ENCODE measurements at regions not wholly inside any gene's neighbourhood (a gene's known extent, or its start where the extent isn't known, plus 50 kb on each side); places are given as distances from the start of the nearest gene placed in this dataset.

DNA sequence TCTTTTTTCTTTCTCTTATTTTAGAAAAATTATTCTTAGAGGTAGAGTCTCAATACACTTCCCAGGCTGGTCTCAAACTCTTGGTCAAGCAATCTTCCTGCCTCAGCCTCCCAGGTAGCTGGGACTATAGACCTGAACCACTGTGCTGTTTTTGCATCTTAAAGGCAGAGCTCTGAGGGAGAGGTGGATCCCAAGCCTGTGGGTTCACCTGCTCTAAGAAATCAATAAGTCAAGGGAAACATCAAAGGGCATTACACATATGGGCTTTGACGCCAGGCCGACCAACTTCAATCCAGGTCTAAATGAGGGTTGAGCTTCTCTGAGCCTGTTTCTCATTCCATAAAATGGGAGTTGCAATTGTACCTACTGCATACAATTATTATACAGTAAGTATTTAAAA, 223.9 kb downstream of the LY86 start:
- no peak for TF ChIP-seq TEAD4 (IDR thresholded peaks at IDR 0.05)
- no peak for TF ChIP-seq EP300 (IDR thresholded peaks at IDR 0.05; ENCODE audit: borderline replicate concordance)
- TF ChIP-seq NFIC (IDR thresholded peaks at IDR 0.05) = no peak
- TF ChIP-seq, protein P1, sequence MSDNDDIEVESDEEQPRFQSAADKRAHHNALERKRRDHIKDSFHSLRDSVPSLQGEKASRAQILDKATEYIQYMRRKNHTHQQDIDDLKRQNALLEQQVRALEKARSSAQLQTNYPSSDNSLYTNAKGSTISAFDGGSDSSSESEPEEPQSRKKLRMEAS (IDR thresholded peaks at IDR 0.05) = no peak
- no peak for TF ChIP-seq YY1 (IDR thresholded peaks at IDR 0.05; ENCODE audit: low read depth)
- TF ChIP-seq TCF12 (IDR thresholded peaks at IDR 0.05; ENCODE audit: low read depth) = no peak
- TF ChIP-seq CEBPB (IDR thresholded peaks at IDR 0.05) = no peak
- TF ChIP-seq FOXM1 (IDR thresholded peaks at IDR 0.05; ENCODE audit: borderline replicate concordance, low read depth) = no peak
- no peak for TF ChIP-seq ZBTB7A (IDR thresholded peaks at IDR 0.05; ENCODE audit: low read depth)
- no peak for TF ChIP-seq REST (IDR thresholded peaks at IDR 0.05; ENCODE audit: low read depth)
- TF ChIP-seq EGR1 (IDR thresholded peaks at IDR 0.05) = no peak
- TF ChIP-seq CREB1 (IDR thresholded peaks at IDR 0.05; ENCODE audit: low read depth) = no peak
- no peak for TF ChIP-seq USF1 (IDR thresholded peaks at IDR 0.05)
- no peak for TF ChIP-seq RAD21 (IDR thresholded peaks at IDR 0.05; ENCODE audit: low read depth)
- no peak for TF ChIP-seq TAF1 (IDR thresholded peaks at IDR 0.05; ENCODE audit: low read depth)

DNA sequence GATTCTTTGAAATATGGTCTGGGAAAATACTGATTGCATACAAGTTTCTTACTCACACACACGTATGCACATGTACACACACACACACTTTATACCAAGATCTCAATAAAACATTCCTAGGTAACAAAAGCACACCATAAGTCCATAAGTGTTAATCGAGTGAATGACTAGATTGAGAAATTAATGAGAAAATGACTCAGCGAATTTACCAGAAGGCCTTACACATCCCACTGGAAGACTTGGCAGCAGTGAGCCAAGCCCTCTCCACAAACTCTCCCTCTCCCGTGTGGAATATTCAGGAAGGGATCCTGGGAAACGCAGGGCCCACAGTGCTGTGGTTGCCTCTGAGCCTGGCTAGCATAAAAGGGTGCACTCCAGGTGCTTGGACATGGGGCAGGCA, 227.2 kb downstream of the LY86 start:
- no peak for TF ChIP-seq REST (IDR thresholded peaks at IDR 0.05; ENCODE audit: low read depth)
- no peak for TF ChIP-seq EGR1 (IDR thresholded peaks at IDR 0.05)
- TF ChIP-seq ZBTB7A (IDR thresholded peaks at IDR 0.05; ENCODE audit: low read depth) = no peak
- TF ChIP-seq NFIC (IDR thresholded peaks at IDR 0.05) = no peak
- TF ChIP-seq CEBPB (IDR thresholded peaks at IDR 0.05) = no peak
- TF ChIP-seq TCF12 (IDR thresholded peaks at IDR 0.05; ENCODE audit: low read depth) = no peak
- no peak for TF ChIP-seq EP300 (IDR thresholded peaks at IDR 0.05; ENCODE audit: borderline replicate concordance)
- TF ChIP-seq YY1 (IDR thresholded peaks at IDR 0.05; ENCODE audit: low read depth) = no peak
- no peak for TF ChIP-seq TEAD4 (IDR thresholded peaks at IDR 0.05)
- no peak for TF ChIP-seq RAD21 (IDR thresholded peaks at IDR 0.05; ENCODE audit: low read depth)
- TF ChIP-seq USF1 (IDR thresholded peaks at IDR 0.05) = no peak

GRCh38 chr6:6816716-6817115, 228.2 kb downstream of the LY86 start:
- no peak for TF ChIP-seq YY1 (IDR thresholded peaks at IDR 0.05; ENCODE audit: low read depth)
- TF ChIP-seq ZBTB7A (IDR thresholded peaks at IDR 0.05; ENCODE audit: low read depth) = no peak
- TF ChIP-seq EP300 (IDR thresholded peaks at IDR 0.05; ENCODE audit: borderline replicate concordance) = no peak
- TF ChIP-seq, protein P1 (IDR thresholded peaks at IDR 0.05) = no peak
- TF ChIP-seq EGR1 (IDR thresholded peaks at IDR 0.05) = no peak
- TF ChIP-seq REST (IDR thresholded peaks at IDR 0.05; ENCODE audit: low read depth) = no peak
- TF ChIP-seq CEBPB (IDR thresholded peaks at IDR 0.05) = no peak
- TF ChIP-seq TEAD4 (IDR thresholded peaks at IDR 0.05) = no peak
- TF ChIP-seq NFIC (IDR thresholded peaks at IDR 0.05) = no peak
- TF ChIP-seq CREB1 (IDR thresholded peaks at IDR 0.05; ENCODE audit: low read depth) = no peak
- TF ChIP-seq USF1 (IDR thresholded peaks at IDR 0.05) = no peak
- no peak for TF ChIP-seq FOXM1 (IDR thresholded peaks at IDR 0.05; ENCODE audit: borderline replicate concordance, low read depth)
- no peak for TF ChIP-seq TAF1 (IDR thresholded peaks at IDR 0.05; ENCODE audit: low read depth)
- TF ChIP-seq RAD21 (IDR thresholded peaks at IDR 0.05; ENCODE audit: low read depth) = no peak
- TF ChIP-seq TCF12 (IDR thresholded peaks at IDR 0.05; ENCODE audit: low read depth) = no peak

GRCh38 chr6:6818078-6818639, 229.6 kb downstream of the LY86 start:
- TF ChIP-seq CREB1 (IDR thresholded peaks at IDR 0.05; ENCODE audit: low read depth) (no peak), RAD21 (IDR thresholded peaks at IDR 0.05; ENCODE audit: low read depth) (no peak), NFIC (IDR thresholded peaks at IDR 0.05) (no peak), REST (IDR thresholded peaks at IDR 0.05; ENCODE audit: low read depth) (no peak), EP300 (IDR thresholded peaks at IDR 0.05; ENCODE audit: borderline replicate concordance) (no peak), USF1 (IDR thresholded peaks at IDR 0.05) (no peak), YY1 (IDR thresholded peaks at IDR 0.05; ENCODE audit: low read depth) (no peak), TEAD4 (IDR thresholded peaks at IDR 0.05) (no peak), TAF1 (IDR thresholded peaks at IDR 0.05; ENCODE audit: low read depth) (no peak), ZBTB7A (IDR thresholded peaks at IDR 0.05; ENCODE audit: low read depth) (no peak), EGR1 (IDR thresholded peaks at IDR 0.05) (no peak), FOXM1 (IDR thresholded peaks at IDR 0.05; ENCODE audit: borderline replicate concordance, low read depth) (no peak), CEBPB (IDR thresholded peaks at IDR 0.05) (no peak), TCF12 (IDR thresholded peaks at IDR 0.05; ENCODE audit: low read depth) (no peak)
- TF ChIP-seq, protein P1 (IDR thresholded peaks at IDR 0.05) = no peak

All from Ishikawa (cell line).